DND-41 (cell line): ENCODE measurements at regions not wholly inside any gene's neighbourhood (a gene's known extent, or its start where the extent isn't known, plus 50 kb on each side); places are given as distances from the start of the nearest gene placed in this dataset.
"Not testable (repeated sequence)": the region's sequence is repeated elsewhere in the genome, so short reads cannot be mapped to it uniquely, and the experiment has no call there.

Experiments
- ATAC-seq: fragments of 200-7000 bp; cut with Tn5 transposase; 3 replicates; pipeline ENCODE4 v1.9.1; 2021; ENCODE audit warnings: low read depth; ENCODE audit not compliant: insufficient read depth
- DNase-seq: peaks from one replicate; pipeline ENCODE4 v3.0.0-alpha.2; 2020
- H2AFZ ChIP-seq: 2 replicates; pipeline ENCODE4 v1.6.0; 2012; ENCODE audit warnings: low read depth, low read length
- H3K27ac ChIP-seq: 2 replicates; pipeline ENCODE4 v1.5.1; 2012; ENCODE audit warnings: low read length, inconsistent platforms
- H3K27me3 ChIP-seq: fragments of 200-600 bp; sonication (generic); 2 replicates; pipeline ENCODE4 v1.6.0; 2012; ENCODE audit warnings: low read length, mild to moderate bottlenecking, inconsistent platforms; ENCODE audit not compliant: insufficient read depth, poor library complexity
- H3K36me3 ChIP-seq: 2 replicates; pipeline ENCODE4 v1.5.1; 2012; ENCODE audit warnings: low read length, inconsistent platforms; ENCODE audit not compliant: insufficient read depth
- H3K4me1 ChIP-seq: 2 replicates; pipeline ENCODE4 v1.5.1; 2012; ENCODE audit warnings: mild to moderate bottlenecking, low read length; ENCODE audit not compliant: insufficient read depth
- H3K4me2 ChIP-seq: 2 replicates; pipeline ENCODE4 v1.6.0; 2012; ENCODE audit warnings: mild to moderate bottlenecking, moderate library complexity, low read length, inconsistent platforms; ENCODE audit not compliant: insufficient read depth
- H3K4me3 ChIP-seq, 2 experiments: fragments of 200-600 bp in 1 of 2; shearing (Covaris generic) in 1 of 2; 2 replicates each; pipeline ENCODE4 v1.5.1; 2012 to 2016; ENCODE audit warnings: inconsistent platforms in 2 of 2, low read length in 2 of 2, mild to moderate bottlenecking in 2 of 2, low read depth in 1 of 2, moderate library complexity in 1 of 2
- H3K79me2 ChIP-seq: 2 replicates; pipeline ENCODE4 v1.6.0; 2012; ENCODE audit warnings: low read length, inconsistent platforms; ENCODE audit not compliant: insufficient read depth
- H3K9ac ChIP-seq: 2 replicates; pipeline ENCODE4 v1.6.0; 2012; ENCODE audit warnings: low read depth, mild to moderate bottlenecking, inconsistent platforms, low read length, moderate library complexity
- H3K9me3 ChIP-seq: 2 replicates; pipeline ENCODE4 v1.5.1; 2012; ENCODE audit warnings: low read length, moderate library complexity, mild to moderate bottlenecking, inconsistent platforms; ENCODE audit not compliant: insufficient read depth, severe bottlenecking
- H4K20me1 ChIP-seq: 2 replicates; pipeline ENCODE4 v1.6.0; 2012; ENCODE audit warnings: low read length; ENCODE audit not compliant: insufficient read depth
- EZH2 ChIP-seq: IDR thresholded peaks from 3 replicates; pipeline ENCODE4 v1.6.1; 2012; ENCODE audit warnings: borderline replicate concordance, low read depth, mild to moderate bottlenecking, moderate library complexity, low read length, inconsistent platforms; ENCODE audit not compliant: severe bottlenecking
- TF ChIP-seq, protein P1 (sequence below): IDR thresholded peaks from 2 replicates; pipeline ENCODE4 v1.5.1; 2012; ENCODE audit warnings: borderline replicate concordance, low read length, moderate library complexity, mild to moderate bottlenecking; ENCODE audit not compliant: poor library complexity, severe bottlenecking; ENCODE audit errors: extremely low read depth

DNA sequence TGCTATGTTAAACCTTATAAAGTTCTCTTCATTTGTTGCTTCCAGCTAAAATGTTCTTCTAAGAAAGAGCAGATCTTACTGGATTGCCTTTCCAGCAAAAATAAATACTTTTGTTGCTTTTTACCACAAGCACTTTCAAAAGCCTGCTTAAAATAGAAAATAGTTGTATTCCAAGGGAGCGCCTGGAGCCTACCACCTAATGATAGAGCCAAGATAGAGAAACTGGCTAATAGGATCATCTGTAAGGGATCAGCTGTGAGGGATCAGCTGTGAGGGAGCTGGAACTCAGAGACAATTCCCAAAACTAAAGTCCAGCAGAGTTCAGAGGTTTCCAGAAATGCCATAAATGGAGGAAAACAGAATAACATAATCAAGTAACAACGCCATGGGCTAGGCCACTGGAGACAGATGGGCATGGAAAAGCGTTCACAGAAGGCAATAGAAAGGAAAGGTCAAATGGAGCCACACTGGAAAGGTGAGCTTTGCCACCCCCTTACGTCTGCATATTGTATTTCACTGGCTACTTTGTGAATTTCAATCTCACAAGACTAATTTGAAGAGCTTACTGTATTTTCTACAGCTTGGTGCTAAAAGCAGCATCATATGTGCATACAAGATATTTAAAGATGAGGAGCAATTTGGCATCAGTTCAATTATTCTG, 140.6 kb upstream of the TLE4 start:
- H3K4me1 ChIP-seq = no peaks in the 10 kb centered on the region

DNA sequence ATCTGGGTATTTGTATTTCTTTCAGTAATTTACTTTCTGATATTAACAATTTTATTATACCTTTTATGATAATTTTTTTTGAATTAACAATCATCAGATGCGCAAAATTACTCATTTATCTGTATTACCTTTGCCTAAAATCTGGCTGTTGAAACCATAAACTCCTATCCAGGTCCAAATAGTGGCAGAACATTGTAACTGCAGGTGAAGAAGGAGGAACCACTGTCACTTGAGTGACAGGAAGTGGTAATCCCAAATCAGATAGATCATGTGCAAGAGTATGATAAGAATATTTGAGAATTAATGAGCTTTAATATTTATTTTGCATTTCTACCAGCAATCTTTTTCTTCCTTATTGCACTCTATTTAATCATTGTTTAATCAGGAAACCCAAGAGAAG, 139.3 kb upstream of the TLE4 start:
- DNase-seq (no peak), ATAC-seq (0 out of 3 replicates have a peak, but pooled peaks have one; percentile 40)
- Histone ChIP-seq H3K4me2 (no peak overlapping the region), H3K4me1 (no peaks in the 10 kb centered on the region), H3K36me3 (no peaks in the 10 kb centered on the region), H3K9me3 (no peaks in the 10 kb centered on the region), H3K4me3 (no peak overlapping the region), H3K27me3 (no peaks in the 10 kb centered on the region), H3K79me2 (no peaks in the 10 kb centered on the region), H3K27ac (no peak overlapping the region), H2AFZ (no peak overlapping the region), H4K20me1 (no peaks in the 10 kb centered on the region), H3K9ac (no peak overlapping the region)
- TF ChIP-seq, protein P1, sequence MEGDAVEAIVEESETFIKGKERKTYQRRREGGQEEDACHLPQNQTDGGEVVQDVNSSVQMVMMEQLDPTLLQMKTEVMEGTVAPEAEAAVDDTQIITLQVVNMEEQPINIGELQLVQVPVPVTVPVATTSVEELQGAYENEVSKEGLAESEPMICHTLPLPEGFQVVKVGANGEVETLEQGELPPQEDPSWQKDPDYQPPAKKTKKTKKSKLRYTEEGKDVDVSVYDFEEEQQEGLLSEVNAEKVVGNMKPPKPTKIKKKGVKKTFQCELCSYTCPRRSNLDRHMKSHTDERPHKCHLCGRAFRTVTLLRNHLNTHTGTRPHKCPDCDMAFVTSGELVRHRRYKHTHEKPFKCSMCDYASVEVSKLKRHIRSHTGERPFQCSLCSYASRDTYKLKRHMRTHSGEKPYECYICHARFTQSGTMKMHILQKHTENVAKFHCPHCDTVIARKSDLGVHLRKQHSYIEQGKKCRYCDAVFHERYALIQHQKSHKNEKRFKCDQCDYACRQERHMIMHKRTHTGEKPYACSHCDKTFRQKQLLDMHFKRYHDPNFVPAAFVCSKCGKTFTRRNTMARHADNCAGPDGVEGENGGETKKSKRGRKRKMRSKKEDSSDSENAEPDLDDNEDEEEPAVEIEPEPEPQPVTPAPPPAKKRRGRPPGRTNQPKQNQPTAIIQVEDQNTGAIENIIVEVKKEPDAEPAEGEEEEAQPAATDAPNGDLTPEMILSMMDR = peak; percentile 24
- no peak for TF ChIP-seq EZH2

More for the DNA sequence above, 140.6 kb upstream of the TLE4 start:
- Histone ChIP-seq H3K36me3 (no peaks in the 10 kb centered on the region), H3K27ac (no peak overlapping the region), H3K79me2 (no peaks in the 10 kb centered on the region), H2AFZ (no peak overlapping the region), H3K4me3 (no peak overlapping the region), H3K9ac (no peak overlapping the region), H4K20me1 (no peaks in the 10 kb centered on the region), H3K4me2 (no peak overlapping the region), H3K9me3 (peaks cover 4% of the 10 kb centered on the region), H3K27me3 (no peaks in the 10 kb centered on the region)
- TF ChIP-seq, protein P1 = no peak
- no peak for TF ChIP-seq EZH2
- DNase-seq (no peak), ATAC-seq (no peak)

DNA sequence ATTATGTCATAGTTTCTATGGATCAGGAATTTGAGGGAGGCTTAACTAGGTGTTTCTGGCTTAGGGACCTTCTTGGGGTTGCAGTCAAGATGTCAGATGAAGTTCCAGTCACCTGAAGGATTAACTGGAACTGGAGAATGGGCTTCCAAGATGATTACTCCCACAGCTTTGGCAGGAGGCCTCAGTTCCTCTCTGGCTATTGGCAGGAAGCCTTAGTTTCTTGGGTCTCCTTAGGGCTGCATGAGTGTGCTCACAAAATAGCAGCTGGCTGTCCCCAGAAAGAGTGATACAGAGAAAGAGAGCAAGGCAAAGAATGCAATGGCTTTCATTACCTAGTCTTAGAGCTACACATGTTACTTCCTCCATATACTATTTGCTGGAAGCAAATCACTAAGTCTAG, 138.1 kb upstream of the TLE4 start:
- no peaks in the 10 kb centered on the region for H3K79me2 ChIP-seq
- no peaks in the 10 kb centered on the region for H3K36me3 ChIP-seq
- H3K4me3 ChIP-seq = no peak overlapping the region
- DNase-seq = no peak
- H3K27me3 ChIP-seq = no peaks in the 10 kb centered on the region
- no peak for ATAC-seq
- no peaks in the 10 kb centered on the region for H4K20me1 ChIP-seq
- no peaks in the 10 kb centered on the region for H3K9me3 ChIP-seq
- no peak overlapping the region for H3K9ac ChIP-seq
- H3K4me2 ChIP-seq = no peak overlapping the region
- H2AFZ ChIP-seq = no peak overlapping the region
- TF ChIP-seq EZH2 = no peak
- TF ChIP-seq, protein P1 = no peak
- no peak overlapping the region for H3K27ac ChIP-seq
- no peaks in the 10 kb centered on the region for H3K4me1 ChIP-seq

DNA sequence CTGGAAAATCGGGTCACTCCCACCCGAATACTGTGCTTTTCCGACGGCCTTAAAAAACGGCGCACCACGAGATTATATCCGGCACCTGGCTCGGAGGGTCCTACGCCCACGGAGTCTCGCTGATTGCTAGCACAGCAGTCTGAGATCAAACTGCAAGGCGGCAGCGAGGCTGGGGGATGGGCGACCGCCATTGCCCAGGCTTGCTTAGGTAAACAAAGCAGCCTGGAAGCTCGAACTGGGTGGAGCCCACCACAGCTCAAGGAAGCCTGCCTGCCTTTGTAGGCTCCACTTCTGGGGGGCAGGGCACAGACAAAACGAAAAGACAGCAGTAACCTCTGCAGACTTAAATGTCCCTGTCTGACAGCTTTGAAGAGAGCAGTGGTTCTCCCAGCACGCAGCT, 132.5 kb upstream of the TLE4 start:
- H2AFZ ChIP-seq, H4K20me1 ChIP-seq, ATAC-seq, H3K27me3 ChIP-seq, H3K4me2 ChIP-seq, H3K9me3 ChIP-seq, H3K36me3 ChIP-seq, H3K79me2 ChIP-seq, H3K9ac ChIP-seq, DNase-seq, H3K4me1 ChIP-seq, H3K4me3 ChIP-seq, H3K27ac ChIP-seq: not testable (repeated sequence)
